RPMI7951 (cell line): ENCODE measurements at regions not wholly inside any gene's neighbourhood (a gene's known extent, or its start where the extent isn't known, plus 50 kb on each side); places are given as distances from the start of the nearest gene placed in this dataset.

Experiments
- DNase-seq: peaks from one replicate; pipeline ENCODE4 v3.0.0-alpha.2; 2012; ENCODE audit warnings: low read depth

GRCh38 chr4:125440814-125441213, 126.1 kb downstream of the FAT4 start:
- DNase-seq: no peak

- DNase-seq: no peak
Measured at GRCh38 chr4:125444166-125444565, 129.4 kb downstream of the FAT4 start.

GRCh38 chr4:125445525-125445924, 130.8 kb downstream of the FAT4 start:
- DNase-seq: no peak

- DNase-seq: no peak
Measured at GRCh38 chr4:125447551-125448290, 133.0 kb downstream of the FAT4 start.

GRCh38 chr4:125456075-125456474, 141.3 kb downstream of the FAT4 start:
- no peak for DNase-seq

- no peak for DNase-seq
Measured at GRCh38 chr4:125459531-125459930, 144.8 kb downstream of the FAT4 start.

GRCh38 chr4:125461676-125462363, 147.1 kb downstream of the FAT4 start:
- DNase-seq: no peak

GRCh38 chr4:125464146-125464545, 149.4 kb downstream of the FAT4 start:
- DNase-seq: no peak

GRCh38 chr4:125481334-125482045, 166.7 kb downstream of the FAT4 start:
- no peak for DNase-seq

- DNase-seq: no peak
Measured at GRCh38 chr4:125482822-125483221, 168.1 kb downstream of the FAT4 start.

GRCh38 chr4:125483278-125483677, 168.5 kb downstream of the FAT4 start:
- no peak for DNase-seq

- DNase-seq: no peak
Measured at GRCh38 chr4:125484912-125485311, 170.2 kb downstream of the FAT4 start.

GRCh38 chr4:125486351-125486750, 171.6 kb downstream of the FAT4 start:
- no peak for DNase-seq

- no peak for DNase-seq
Measured at GRCh38 chr4:125489952-125490690, 175.4 kb downstream of the FAT4 start.

- no peak for DNase-seq
Measured at GRCh38 chr4:125492957-125493356, 178.2 kb downstream of the FAT4 start.

- DNase-seq: no peak
Measured at GRCh38 chr4:125497861-125498260, 183.1 kb downstream of the FAT4 start.

- DNase-seq: no peak
Measured at GRCh38 chr4:125498981-125499380, 184.2 kb downstream of the FAT4 start.

GRCh38 chr4:125501090-125501489, 186.3 kb downstream of the FAT4 start:
- no peak for DNase-seq

GRCh38 chr4:125501568-125501967, 186.8 kb downstream of the FAT4 start:
- no peak for DNase-seq

- DNase-seq: no peak
Measured at GRCh38 chr4:125505621-125506020, 190.9 kb downstream of the FAT4 start.

- no peak for DNase-seq
Measured at GRCh38 chr4:125507141-125507540, 192.4 kb downstream of the FAT4 start.

GRCh38 chr4:125511715-125512114, 197.0 kb downstream of the FAT4 start:
- no peak for DNase-seq
